NB4 (cell line): ENCODE measurements at regions not wholly inside any gene's neighbourhood (a gene's known extent, or its start where the extent isn't known, plus 50 kb on each side); places are given as distances from the start of the nearest gene placed in this dataset.

ENCODE experiments used
- POLR2A ChIP-seq: IDR thresholded peaks from 2 replicates; pipeline ENCODE4 v1.6.1; 2011; ENCODE audit warnings: mild to moderate bottlenecking; ENCODE audit not compliant: insufficient read length; ENCODE audit errors: extremely low read depth
- TF ChIP-seq, protein P1 (sequence below): IDR thresholded peaks from one replicate; pipeline ENCODE4 v1.5.1; 2012; ENCODE audit warnings: low read depth, low read length
- TF ChIP-seq, protein P2 (sequence below): IDR thresholded peaks from 2 replicates; pipeline ENCODE4 v1.6.1; 2011; ENCODE audit warnings: low read depth, low read length

DNA sequence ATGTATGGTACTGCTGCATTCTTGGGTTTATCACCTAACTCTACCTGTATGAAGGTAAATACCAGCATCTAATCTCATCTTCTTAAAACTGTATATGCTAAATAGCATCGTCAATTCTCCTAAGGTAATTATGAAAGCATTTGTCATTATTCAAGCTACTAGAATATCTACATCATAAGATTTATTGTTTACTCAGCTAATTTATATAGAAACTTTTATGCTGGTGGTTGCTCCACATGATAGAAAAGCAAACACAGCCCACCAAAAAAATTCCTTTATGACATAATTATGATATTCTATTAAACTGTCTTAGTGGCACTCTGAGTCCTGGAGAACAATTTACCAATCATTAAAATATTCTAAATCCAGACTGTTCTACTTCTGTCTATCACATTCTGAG, 1226.1 kb upstream of the NRXN1 start:
- TF ChIP-seq POLR2A = no peak
- TF ChIP-seq, protein P1, sequence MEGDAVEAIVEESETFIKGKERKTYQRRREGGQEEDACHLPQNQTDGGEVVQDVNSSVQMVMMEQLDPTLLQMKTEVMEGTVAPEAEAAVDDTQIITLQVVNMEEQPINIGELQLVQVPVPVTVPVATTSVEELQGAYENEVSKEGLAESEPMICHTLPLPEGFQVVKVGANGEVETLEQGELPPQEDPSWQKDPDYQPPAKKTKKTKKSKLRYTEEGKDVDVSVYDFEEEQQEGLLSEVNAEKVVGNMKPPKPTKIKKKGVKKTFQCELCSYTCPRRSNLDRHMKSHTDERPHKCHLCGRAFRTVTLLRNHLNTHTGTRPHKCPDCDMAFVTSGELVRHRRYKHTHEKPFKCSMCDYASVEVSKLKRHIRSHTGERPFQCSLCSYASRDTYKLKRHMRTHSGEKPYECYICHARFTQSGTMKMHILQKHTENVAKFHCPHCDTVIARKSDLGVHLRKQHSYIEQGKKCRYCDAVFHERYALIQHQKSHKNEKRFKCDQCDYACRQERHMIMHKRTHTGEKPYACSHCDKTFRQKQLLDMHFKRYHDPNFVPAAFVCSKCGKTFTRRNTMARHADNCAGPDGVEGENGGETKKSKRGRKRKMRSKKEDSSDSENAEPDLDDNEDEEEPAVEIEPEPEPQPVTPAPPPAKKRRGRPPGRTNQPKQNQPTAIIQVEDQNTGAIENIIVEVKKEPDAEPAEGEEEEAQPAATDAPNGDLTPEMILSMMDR = no peak
- TF ChIP-seq, protein P2, sequence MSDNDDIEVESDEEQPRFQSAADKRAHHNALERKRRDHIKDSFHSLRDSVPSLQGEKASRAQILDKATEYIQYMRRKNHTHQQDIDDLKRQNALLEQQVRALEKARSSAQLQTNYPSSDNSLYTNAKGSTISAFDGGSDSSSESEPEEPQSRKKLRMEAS = no peak
